ENCODE measurements at regions not wholly inside any gene's neighbourhood (a gene's known extent, or its start where the extent isn't known, plus 50 kb on each side); places are given as distances from the start of the nearest gene placed in this dataset.

- Histone ChIP-seq H3K9me3 (no peaks in the 10 kb centered on the region), H3K27ac (no peak overlapping the region), H3K4me1 (no peaks in the 10 kb centered on the region), H3K4me3 (no peak overlapping the region), H3K36me3 (no peaks in the 10 kb centered on the region), H3K27me3 (no peaks in the 10 kb centered on the region)
- no peak for TF ChIP-seq POLR2AphosphoS5 (IDR thresholded peaks at IDR 0.05; ENCODE audit: insufficient read depth in 1 of 2, low read depth in 1 of 2)
- TF ChIP-seq, protein P1, sequence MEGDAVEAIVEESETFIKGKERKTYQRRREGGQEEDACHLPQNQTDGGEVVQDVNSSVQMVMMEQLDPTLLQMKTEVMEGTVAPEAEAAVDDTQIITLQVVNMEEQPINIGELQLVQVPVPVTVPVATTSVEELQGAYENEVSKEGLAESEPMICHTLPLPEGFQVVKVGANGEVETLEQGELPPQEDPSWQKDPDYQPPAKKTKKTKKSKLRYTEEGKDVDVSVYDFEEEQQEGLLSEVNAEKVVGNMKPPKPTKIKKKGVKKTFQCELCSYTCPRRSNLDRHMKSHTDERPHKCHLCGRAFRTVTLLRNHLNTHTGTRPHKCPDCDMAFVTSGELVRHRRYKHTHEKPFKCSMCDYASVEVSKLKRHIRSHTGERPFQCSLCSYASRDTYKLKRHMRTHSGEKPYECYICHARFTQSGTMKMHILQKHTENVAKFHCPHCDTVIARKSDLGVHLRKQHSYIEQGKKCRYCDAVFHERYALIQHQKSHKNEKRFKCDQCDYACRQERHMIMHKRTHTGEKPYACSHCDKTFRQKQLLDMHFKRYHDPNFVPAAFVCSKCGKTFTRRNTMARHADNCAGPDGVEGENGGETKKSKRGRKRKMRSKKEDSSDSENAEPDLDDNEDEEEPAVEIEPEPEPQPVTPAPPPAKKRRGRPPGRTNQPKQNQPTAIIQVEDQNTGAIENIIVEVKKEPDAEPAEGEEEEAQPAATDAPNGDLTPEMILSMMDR (IDR thresholded peaks at IDR 0.05): no peak
- TF ChIP-seq POLR2A (IDR thresholded peaks at IDR 0.05): no peak
- DNase-seq (ENCODE audit: extremely low spot score in 2 of 2): no peak
- intact Hi-C loops (cut with DNase I): no loop called here
These were observed 111.7 kb upstream of the CYRIA start for GRCh38 chr2:16777123-16777870.

GRCh38 chr2:16775899-16776231, 110.2 kb upstream of the CYRIA start:
- Histone ChIP-seq H3K36me3 (no peaks in the 10 kb centered on the region), H3K4me1 (no peaks in the 10 kb centered on the region), H3K9me3 (no peaks in the 10 kb centered on the region), H3K27ac (no peak overlapping the region), H3K27me3 (no peaks in the 10 kb centered on the region), H3K4me3 (no peak overlapping the region)
- no peak for TF ChIP-seq POLR2AphosphoS5 (IDR thresholded peaks at IDR 0.05; ENCODE audit: insufficient read depth in 1 of 2, low read depth in 1 of 2)
- no peak for TF ChIP-seq POLR2A (IDR thresholded peaks at IDR 0.05)
- TF ChIP-seq, protein P1 (IDR thresholded peaks at IDR 0.05): no peak
- intact Hi-C loops (cut with DNase I): no loop called here
- no peak for DNase-seq (ENCODE audit: extremely low spot score in 2 of 2)

GRCh38 chr2:16774980-16775898, 109.6 kb upstream of the CYRIA start:
- Histone ChIP-seq H3K4me3 (no peak overlapping the region), H3K27me3 (no peaks in the 10 kb centered on the region), H3K36me3 (no peaks in the 10 kb centered on the region), H3K9me3 (no peaks in the 10 kb centered on the region), H3K27ac (no peak overlapping the region), H3K4me1 (no peaks in the 10 kb centered on the region)
- intact Hi-C loops (cut with DNase I): no loop called here
- no peak for DNase-seq (ENCODE audit: extremely low spot score in 2 of 2)
- no peak for TF ChIP-seq POLR2A (IDR thresholded peaks at IDR 0.05)
- TF ChIP-seq, protein P1 (IDR thresholded peaks at IDR 0.05): no peak
- TF ChIP-seq POLR2AphosphoS5 (IDR thresholded peaks at IDR 0.05; ENCODE audit: insufficient read depth in 1 of 2, low read depth in 1 of 2): no peak

DNA sequence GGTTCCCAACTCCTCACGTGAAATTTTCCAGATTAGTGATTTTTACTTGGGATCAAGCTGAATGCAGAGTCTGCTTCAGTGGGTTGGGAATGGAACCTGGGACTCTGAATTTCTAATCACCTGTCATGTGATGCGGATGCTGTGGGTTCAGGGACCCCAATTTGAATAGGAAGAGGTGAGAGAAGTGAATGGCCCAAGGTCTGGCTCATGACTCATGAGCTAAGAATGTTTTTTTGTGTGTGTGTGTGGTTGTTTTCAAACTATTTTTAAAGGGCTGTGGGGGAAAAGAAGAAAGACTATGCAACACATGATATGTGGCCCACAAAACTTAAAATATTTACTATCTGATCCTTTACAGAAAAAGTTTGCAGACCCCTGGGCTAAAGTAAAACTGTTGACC, 108.5 kb upstream of the CYRIA start:
- Histone ChIP-seq H3K36me3 (no peaks in the 10 kb centered on the region), H3K27me3 (no peaks in the 10 kb centered on the region), H3K27ac (no peak overlapping the region), H3K4me1 (no peaks in the 10 kb centered on the region), H3K4me3 (no peak overlapping the region), H3K9me3 (no peaks in the 10 kb centered on the region)
- TF ChIP-seq, protein P1 (IDR thresholded peaks at IDR 0.05): no peak
- TF ChIP-seq POLR2A (IDR thresholded peaks at IDR 0.05) (no peak), POLR2AphosphoS5 (IDR thresholded peaks at IDR 0.05; ENCODE audit: insufficient read depth in 1 of 2, low read depth in 1 of 2) (no peak)
- DNase-seq (ENCODE audit: extremely low spot score in 2 of 2): no peak
- intact Hi-C loops (cut with DNase I): no loop called here
